ENCODE measurements at regions not wholly inside any gene's neighbourhood (a gene's known extent, or its start where the extent isn't known, plus 50 kb on each side); places are given as distances from the start of the nearest gene placed in this dataset.
"Not testable (repeated sequence)": the region's sequence is repeated elsewhere in the genome, so short reads cannot be mapped to it uniquely, and the experiment has no call there.

DNA sequence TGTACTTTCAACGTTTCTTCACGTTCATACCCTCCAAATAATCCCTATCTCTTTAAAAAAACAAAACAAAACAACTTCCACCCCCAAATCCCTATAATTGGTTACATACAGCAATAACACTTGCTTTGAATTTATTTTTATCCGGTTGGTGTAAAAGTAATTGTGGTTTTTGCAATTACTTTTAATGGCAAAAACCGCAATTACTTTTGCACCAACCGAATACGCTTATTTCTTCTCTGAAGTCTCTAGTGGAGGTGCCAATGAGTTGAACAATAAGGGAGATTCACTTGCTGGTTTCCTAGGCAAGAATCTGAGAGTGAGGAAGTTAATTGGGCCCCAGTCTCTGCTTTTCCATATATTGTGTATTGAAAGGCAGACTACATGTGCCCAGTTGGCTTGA is 133.3 kb downstream of the DACT1 start:
- no peaks in the 10 kb centered on the region for H3K4me1 ChIP-seq
- no peaks in the 10 kb centered on the region for H3K9me3 ChIP-seq
- WGBS, 2 donors, result 87 to 96% methylated on average over 6 of the region's 6 CpGs
- intact Hi-C loops (cut with DNase I; ENCODE audit: low total_unique reads), result no loop called here
- H3K27me3 ChIP-seq, result no peaks in the 10 kb centered on the region
- H3K4me3 ChIP-seq, result no peak overlapping the region
- TF ChIP-seq CTCF (IDR thresholded peaks at IDR 0.05), result no peak
- no peak for TF ChIP-seq POLR2A (IDR thresholded peaks at IDR 0.05)
- DNase-seq, result no peak
- no peaks in the 10 kb centered on the region for H3K36me3 ChIP-seq (ENCODE audit: low read depth, missing control alignments)
- H3K27ac ChIP-seq, result no peak overlapping the region

GRCh38 chr14:58772116-58772515 is 134.4 kb downstream of the DACT1 start:
- Histone ChIP-seq H3K36me3 (ENCODE audit: low read depth, missing control alignments) (no peaks in the 10 kb centered on the region), H3K9me3 (no peaks in the 10 kb centered on the region), H3K27ac (no peak overlapping the region), H3K27me3 (no peaks in the 10 kb centered on the region), H3K4me1 (no peaks in the 10 kb centered on the region), H3K4me3 (no peak overlapping the region)
- WGBS, 2 donors, result 83 to 91% methylated on average over 3 of the region's 3 CpGs
- no peak for DNase-seq
- intact Hi-C loops (cut with DNase I; ENCODE audit: low total_unique reads), result no loop called here
- TF ChIP-seq POLR2A (IDR thresholded peaks at IDR 0.05) (no peak), CTCF (IDR thresholded peaks at IDR 0.05) (no peak)

DNA sequence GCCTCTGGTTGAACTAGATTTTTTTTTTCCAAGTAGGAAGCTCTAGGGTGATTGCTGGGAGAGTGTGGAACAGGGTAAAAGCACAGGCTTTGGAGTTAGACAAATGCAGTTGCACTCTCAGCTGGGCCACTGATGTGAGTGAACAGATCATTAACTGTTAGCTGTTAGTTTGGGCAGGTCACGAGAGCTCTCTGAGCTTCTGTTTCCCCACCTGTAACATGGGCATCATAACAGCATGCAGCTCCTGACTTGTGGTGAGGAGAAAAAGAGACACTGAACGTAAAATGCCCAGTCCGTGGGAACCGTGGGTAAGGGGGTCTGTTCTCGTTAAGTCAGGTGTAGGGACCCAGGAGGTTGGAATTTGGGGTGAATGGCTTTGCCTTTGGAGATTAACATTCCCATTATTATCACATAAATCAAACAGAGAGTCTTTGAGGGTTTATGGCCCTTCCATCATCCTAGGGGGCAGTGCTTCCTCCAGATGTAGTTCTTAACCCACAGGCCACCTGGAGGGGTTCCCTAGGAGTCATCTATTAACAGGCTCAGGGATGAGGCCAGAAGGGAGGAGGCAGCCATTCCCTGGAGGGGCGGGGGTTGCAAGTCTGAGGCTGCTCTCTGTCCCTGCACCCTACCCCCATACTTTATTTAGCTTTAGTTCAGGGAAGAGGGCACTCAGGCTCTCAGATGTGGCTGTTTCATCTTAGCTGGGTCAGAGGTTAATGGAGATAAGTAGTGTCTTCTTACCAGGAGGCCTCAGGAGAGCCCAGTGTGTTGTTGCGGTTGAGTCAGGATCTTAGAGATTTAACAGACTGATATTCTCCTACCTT is 135.2 kb downstream of the DACT1 start:
- Histone ChIP-seq H3K4me1 (no peaks in the 10 kb centered on the region), H3K36me3 (ENCODE audit: low read depth, missing control alignments) (no peaks in the 10 kb centered on the region), H3K4me3 (no peak overlapping the region), H3K27me3 (no peaks in the 10 kb centered on the region), H3K27ac (no peak overlapping the region), H3K9me3 (no peaks in the 10 kb centered on the region)
- no peak for DNase-seq
- WGBS, 2 donors, result 78 to 84% methylated on average over 6 to 7 of the region's 7 CpGs
- no peak for TF ChIP-seq CTCF (IDR thresholded peaks at IDR 0.05)
- no peak for TF ChIP-seq POLR2A (IDR thresholded peaks at IDR 0.05)
- intact Hi-C loops (cut with DNase I; ENCODE audit: low total_unique reads), result no loop called here

GRCh38 chr14:58774531-58774930 is 136.8 kb downstream of the DACT1 start:
- H3K4me1 ChIP-seq, result no peaks in the 10 kb centered on the region
- H3K27ac ChIP-seq, result no peak overlapping the region
- H3K9me3 ChIP-seq, result no peaks in the 10 kb centered on the region
- H3K4me3 ChIP-seq, result no peak overlapping the region
- no peak for DNase-seq
- TF ChIP-seq CTCF (IDR thresholded peaks at IDR 0.05) (no peak), POLR2A (IDR thresholded peaks at IDR 0.05) (no peak)
- intact Hi-C loops (cut with DNase I; ENCODE audit: low total_unique reads), result no loop called here
- no peaks in the 10 kb centered on the region for H3K36me3 ChIP-seq (ENCODE audit: low read depth, missing control alignments)
- no peaks in the 10 kb centered on the region for H3K27me3 ChIP-seq
- 100% methylated on average over 1 of the region's 1 CpG for WGBS, 2 donors

- H3K27ac ChIP-seq; DNase-seq; H3K36me3 ChIP-seq (ENCODE audit: low read depth, missing control alignments); H3K9me3 ChIP-seq; intact Hi-C loops (cut with DNase I; ENCODE audit: low total_unique reads); H3K4me1 ChIP-seq; H3K27me3 ChIP-seq; H3K4me3 ChIP-seq: not testable (repeated sequence)
- WGBS, 2 donors, result 89 to 96% methylated on average over 4 of the region's 4 CpGs
Observed at GRCh38 chr14:58775130-58775529, 137.4 kb downstream of the DACT1 start.
